ENCODE measurements at regions not wholly inside any gene's neighbourhood (a gene's known extent, or its start where the extent isn't known, plus 50 kb on each side); places are given as distances from the start of the nearest gene placed in this dataset.
"Not testable (repeated sequence)": the region's sequence is repeated elsewhere in the genome, so short reads cannot be mapped to it uniquely, and the experiment has no call there.

DNA sequence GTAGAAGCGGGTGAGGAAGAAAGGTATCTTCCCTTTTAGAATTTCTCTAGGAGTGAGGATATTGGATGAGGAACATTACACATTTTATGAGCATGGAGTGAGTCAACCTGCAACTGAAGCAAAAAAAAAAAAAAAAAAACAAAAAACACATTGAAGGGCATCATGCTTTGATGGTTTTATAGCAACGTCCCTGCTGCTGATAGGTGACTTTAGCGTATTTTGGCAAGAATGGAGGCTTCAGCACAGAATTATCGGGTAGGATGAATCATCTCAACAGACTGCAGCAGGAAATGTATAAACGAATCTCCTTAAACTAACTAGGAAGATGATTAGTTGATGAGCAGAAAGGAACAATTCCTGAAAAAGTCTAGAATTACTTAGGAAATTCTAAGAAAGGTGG is 1359.6 kb upstream of the ATXN8OS start:
- Mint-ChIP-seq H3K4me3 (no peak overlapping the region), H3K27me3 (no peaks in the 10 kb centered on the region), H3K4me1 (no peaks in the 10 kb centered on the region), H3K36me3 (no peaks in the 10 kb centered on the region), H3K27ac (no peak overlapping the region), H3K9me3 (peaks cover 2% of the 10 kb centered on the region)
- DNase-seq: no peak

- no peaks in the 10 kb centered on the region for H3K4me1 Mint-ChIP-seq
- no peaks in the 10 kb centered on the region for H3K27me3 Mint-ChIP-seq
- H3K27ac Mint-ChIP-seq: no peak overlapping the region
- peaks cover 2% of the 10 kb centered on the region for H3K9me3 Mint-ChIP-seq
- no peaks in the 10 kb centered on the region for H3K36me3 Mint-ChIP-seq
- H3K4me3 Mint-ChIP-seq: no peak overlapping the region
- DNase-seq: no peak
These were observed 1362.1 kb upstream of the ATXN8OS start for GRCh38 chr13:68745502-68745901.

- Mint-ChIP-seq H3K4me1 (no peaks in the 10 kb centered on the region), H3K27ac (no peak overlapping the region), H3K4me3 (no peak overlapping the region), H3K27me3 (no peaks in the 10 kb centered on the region), H3K36me3 (no peaks in the 10 kb centered on the region), H3K9me3 (no peaks in the 10 kb centered on the region)
- DNase-seq: no peak
These were observed 1370.7 kb upstream of the ATXN8OS start for GRCh38 chr13:68736961-68737360.

GRCh38 chr13:68727798-68728197 is 1379.8 kb upstream of the ATXN8OS start:
- no peak overlapping the region for H3K4me3 Mint-ChIP-seq
- no peak overlapping the region for H3K27ac Mint-ChIP-seq
- no peaks in the 10 kb centered on the region for H3K4me1 Mint-ChIP-seq
- no peak for DNase-seq
- H3K27me3 Mint-ChIP-seq: no peaks in the 10 kb centered on the region
- H3K9me3 Mint-ChIP-seq: peaks cover 3% of the 10 kb centered on the region
- no peaks in the 10 kb centered on the region for H3K36me3 Mint-ChIP-seq

- no peak overlapping the region for H3K27ac Mint-ChIP-seq
- no peak for DNase-seq
- no peaks in the 10 kb centered on the region for H3K27me3 Mint-ChIP-seq
- H3K36me3 Mint-ChIP-seq: no peaks in the 10 kb centered on the region
- H3K9me3 Mint-ChIP-seq: peaks cover 5% of the 10 kb centered on the region
- no peak overlapping the region for H3K4me3 Mint-ChIP-seq
- H3K4me1 Mint-ChIP-seq: no peaks in the 10 kb centered on the region
These were observed 1380.5 kb upstream of the ATXN8OS start for GRCh38 chr13:68727165-68727564.

DNA sequence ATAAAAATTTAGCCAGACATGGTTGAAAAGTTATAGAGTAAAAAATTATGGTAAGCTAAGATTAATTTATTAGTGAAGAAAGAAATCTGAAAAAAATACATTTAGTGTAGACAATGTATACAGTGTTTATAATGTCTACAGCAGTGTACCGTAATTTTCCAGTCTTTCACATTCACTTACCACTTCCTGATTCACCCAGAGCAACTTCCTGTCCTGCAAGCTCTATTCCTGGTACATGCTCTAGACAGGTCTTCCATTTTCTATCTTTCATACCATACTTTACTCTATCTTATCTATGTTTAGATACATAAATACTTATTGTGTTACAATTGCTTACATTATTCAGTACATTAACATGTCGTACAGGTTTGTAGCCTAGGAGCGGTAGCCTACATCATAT is 1387.8 kb upstream of the ATXN8OS start:
- Mint-ChIP-seq H3K27me3 (no peaks in the 10 kb centered on the region), H3K4me1 (no peaks in the 10 kb centered on the region), H3K36me3 (no peaks in the 10 kb centered on the region), H3K27ac (no peak overlapping the region), H3K9me3 (peaks cover 5% of the 10 kb centered on the region), H3K4me3 (no peak overlapping the region)
- DNase-seq: no peak

DNA sequence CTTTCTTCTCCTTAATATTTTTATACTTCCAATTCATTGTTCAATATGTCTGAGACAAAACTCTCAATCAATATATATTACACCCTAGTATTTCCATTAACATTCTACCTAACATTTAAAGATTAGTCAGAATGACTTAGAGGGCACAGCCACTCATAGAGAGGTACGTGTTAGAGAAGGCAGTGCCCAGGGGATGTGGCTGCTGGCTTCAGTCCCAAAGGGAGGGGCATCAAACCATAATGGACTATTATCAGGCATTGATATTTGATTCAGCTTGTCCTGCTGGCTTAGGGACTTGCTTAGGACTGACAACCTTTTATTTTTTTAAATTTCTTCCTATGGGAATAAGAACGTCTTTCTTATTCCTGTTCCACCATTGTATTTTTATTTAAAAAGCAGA is 1392.0 kb upstream of the ATXN8OS start:
- H3K4me1 Mint-ChIP-seq: no peaks in the 10 kb centered on the region
- H3K36me3 Mint-ChIP-seq: no peaks in the 10 kb centered on the region
- DNase-seq: no peak
- no peak overlapping the region for H3K4me3 Mint-ChIP-seq
- H3K9me3 Mint-ChIP-seq: peaks cover 5% of the 10 kb centered on the region
- H3K27ac Mint-ChIP-seq: no peak overlapping the region
- no peaks in the 10 kb centered on the region for H3K27me3 Mint-ChIP-seq

DNA sequence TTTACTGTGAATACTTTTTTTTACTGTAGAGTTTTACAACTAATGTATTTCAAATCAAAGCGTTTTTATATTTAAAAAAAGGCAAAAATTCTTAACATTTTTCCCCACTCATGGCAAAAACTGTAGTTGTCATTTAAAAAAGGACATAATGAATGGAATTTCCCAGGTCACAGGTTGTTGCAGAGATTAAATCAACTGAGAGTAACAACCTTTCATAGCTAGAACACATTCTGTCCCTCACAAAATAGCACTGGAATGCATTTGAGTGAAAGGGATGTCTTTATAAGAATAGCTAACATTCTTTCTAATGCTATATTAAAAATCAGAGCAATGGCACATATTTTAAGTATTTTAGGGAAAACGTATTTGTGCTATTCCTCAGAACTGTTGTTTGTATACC is 1393.3 kb upstream of the ATXN8OS start:
- H3K27me3 Mint-ChIP-seq: no peaks in the 10 kb centered on the region
- no peaks in the 10 kb centered on the region for H3K4me1 Mint-ChIP-seq
- no peak for DNase-seq
- H3K27ac Mint-ChIP-seq: no peak overlapping the region
- H3K36me3 Mint-ChIP-seq: no peaks in the 10 kb centered on the region
- no peak overlapping the region for H3K4me3 Mint-ChIP-seq
- H3K9me3 Mint-ChIP-seq: peaks cover 3% of the 10 kb centered on the region

- Mint-ChIP-seq H3K27me3 (no peaks in the 10 kb centered on the region), H3K9me3 (peaks cover 3% of the 10 kb centered on the region), H3K27ac (no peak overlapping the region), H3K4me1 (no peaks in the 10 kb centered on the region), H3K36me3 (no peaks in the 10 kb centered on the region), H3K4me3 (no peak overlapping the region)
- no peak for DNase-seq
These were observed 1394.2 kb upstream of the ATXN8OS start for GRCh38 chr13:68713394-68713793.

DNA sequence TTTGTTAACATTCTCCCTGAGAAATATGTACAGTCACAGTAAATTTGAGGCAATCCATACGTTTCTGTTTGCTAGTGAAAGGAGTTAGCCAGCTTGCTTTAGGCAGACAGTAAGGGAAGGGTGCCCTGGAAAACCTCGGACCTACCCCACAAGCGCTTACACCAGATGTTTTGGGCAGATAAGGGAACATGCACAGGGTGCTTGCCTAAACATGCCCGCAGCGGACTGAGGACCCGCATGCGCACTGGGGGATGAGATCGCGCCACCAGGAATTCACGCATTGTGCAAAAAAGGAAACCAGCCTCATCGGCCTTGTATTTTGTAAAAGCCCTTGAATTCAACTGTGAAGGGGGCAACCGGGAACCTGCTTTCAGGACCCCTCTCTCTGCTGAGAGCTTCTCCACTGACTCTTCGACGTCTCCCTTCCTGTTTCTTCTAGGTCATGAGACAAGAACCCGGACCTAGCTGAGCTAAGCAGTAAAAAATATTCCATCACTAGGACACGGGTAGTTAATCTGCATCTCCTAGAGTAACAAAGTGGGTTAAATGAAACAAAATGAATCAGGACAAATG is 1399.2 kb upstream of the ATXN8OS start:
- peaks cover 21% of the 10 kb centered on the region for H3K9me3 Mint-ChIP-seq
- no peak overlapping the region for H3K4me3 Mint-ChIP-seq
- no peaks in the 10 kb centered on the region for H3K27me3 Mint-ChIP-seq
- DNase-seq: no peak
- H3K36me3 Mint-ChIP-seq: no peaks in the 10 kb centered on the region
- H3K27ac Mint-ChIP-seq: no peak overlapping the region
- H3K4me1 Mint-ChIP-seq: no peaks in the 10 kb centered on the region

GRCh38 chr13:68706044-68706443 is 1401.6 kb upstream of the ATXN8OS start:
- peaks cover 18% of the 10 kb centered on the region for H3K9me3 Mint-ChIP-seq
- not testable (repeated sequence) for H3K36me3 Mint-ChIP-seq, H3K27ac Mint-ChIP-seq, H3K4me3 Mint-ChIP-seq, H3K27me3 Mint-ChIP-seq, H3K4me1 Mint-ChIP-seq, DNase-seq

DNA sequence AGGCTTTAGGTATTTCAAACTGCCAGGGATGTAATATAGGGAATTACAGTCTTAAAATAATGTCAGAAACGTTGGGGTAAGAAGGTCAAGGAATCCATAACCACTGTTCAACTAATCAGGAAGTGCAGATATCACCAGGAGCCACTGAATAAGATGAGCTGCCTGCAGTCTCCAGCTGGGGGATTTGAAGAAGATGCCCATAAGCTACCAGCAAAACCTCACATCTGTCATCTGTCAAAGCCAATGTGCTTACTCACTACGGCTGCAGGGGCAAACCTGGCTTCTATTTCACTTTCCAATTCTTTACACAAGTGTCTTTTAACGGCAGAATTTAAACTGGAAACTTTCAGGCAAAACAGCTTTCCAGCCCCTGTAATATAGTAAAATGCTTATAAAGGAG is 1410.1 kb upstream of the ATXN8OS start:
- peaks cover 5% of the 10 kb centered on the region for H3K9me3 Mint-ChIP-seq
- no peaks in the 10 kb centered on the region for H3K27me3 Mint-ChIP-seq
- H3K27ac Mint-ChIP-seq: no peak overlapping the region
- no peak for DNase-seq
- H3K4me1 Mint-ChIP-seq: no peaks in the 10 kb centered on the region
- H3K4me3 Mint-ChIP-seq: no peak overlapping the region
- H3K36me3 Mint-ChIP-seq: no peaks in the 10 kb centered on the region

- Mint-ChIP-seq H3K4me3 (no peak overlapping the region), H3K27ac (no peak overlapping the region), H3K4me1 (no peaks in the 10 kb centered on the region), H3K36me3 (no peaks in the 10 kb centered on the region), H3K9me3 (peaks cover 5% of the 10 kb centered on the region), H3K27me3 (no peaks in the 10 kb centered on the region)
- DNase-seq: no peak
These were observed 1410.7 kb upstream of the ATXN8OS start for GRCh38 chr13:68696907-68697306.

DNA sequence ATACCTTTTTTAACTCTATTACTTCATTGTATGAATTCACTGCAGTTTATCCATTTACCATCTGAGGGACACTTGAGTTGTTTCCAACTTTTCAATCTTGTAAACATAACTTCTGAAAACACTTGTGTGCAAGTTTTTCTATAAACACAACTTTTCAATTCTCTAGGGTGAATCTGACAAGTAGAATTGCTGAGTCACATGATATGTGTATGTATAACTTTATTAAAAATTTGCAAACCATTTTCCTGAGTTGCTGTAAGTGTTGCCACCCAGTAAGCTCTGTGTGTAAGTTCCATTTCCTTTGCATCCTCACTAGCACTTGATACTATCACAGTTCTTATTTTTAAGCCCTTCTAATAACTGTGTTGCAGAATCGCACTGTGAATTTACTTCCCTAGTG is 1415.6 kb upstream of the ATXN8OS start:
- no peak for DNase-seq
- Mint-ChIP-seq H3K4me1 (no peaks in the 10 kb centered on the region), H3K27me3 (no peaks in the 10 kb centered on the region), H3K9me3 (peaks cover 8% of the 10 kb centered on the region), H3K36me3 (no peaks in the 10 kb centered on the region), H3K27ac (no peak overlapping the region), H3K4me3 (no peak overlapping the region)

DNA sequence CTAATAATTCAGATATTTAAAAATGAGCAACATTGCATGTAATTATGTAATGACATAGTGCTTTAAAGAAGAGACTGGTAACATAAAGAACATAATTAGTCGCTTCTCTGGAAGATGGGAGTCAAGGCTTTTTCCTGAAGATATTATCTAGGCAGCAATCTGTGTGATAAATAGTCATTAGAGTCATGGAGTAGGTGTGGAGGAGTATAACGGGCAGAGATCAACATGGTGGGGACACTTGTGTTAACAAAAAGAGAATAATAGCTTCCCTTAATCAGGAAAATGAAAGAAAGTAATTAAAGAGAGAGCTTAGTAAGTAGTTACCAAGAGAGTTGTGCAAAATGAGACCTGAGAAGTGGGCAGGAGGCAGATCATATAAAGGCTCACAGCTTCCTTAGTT is 1417.1 kb upstream of the ATXN8OS start:
- Mint-ChIP-seq H3K27ac (no peak overlapping the region), H3K4me1 (no peaks in the 10 kb centered on the region), H3K9me3 (peaks cover 9% of the 10 kb centered on the region), H3K27me3 (no peaks in the 10 kb centered on the region), H3K36me3 (no peaks in the 10 kb centered on the region), H3K4me3 (no peak overlapping the region)
- no peak for DNase-seq

DNA sequence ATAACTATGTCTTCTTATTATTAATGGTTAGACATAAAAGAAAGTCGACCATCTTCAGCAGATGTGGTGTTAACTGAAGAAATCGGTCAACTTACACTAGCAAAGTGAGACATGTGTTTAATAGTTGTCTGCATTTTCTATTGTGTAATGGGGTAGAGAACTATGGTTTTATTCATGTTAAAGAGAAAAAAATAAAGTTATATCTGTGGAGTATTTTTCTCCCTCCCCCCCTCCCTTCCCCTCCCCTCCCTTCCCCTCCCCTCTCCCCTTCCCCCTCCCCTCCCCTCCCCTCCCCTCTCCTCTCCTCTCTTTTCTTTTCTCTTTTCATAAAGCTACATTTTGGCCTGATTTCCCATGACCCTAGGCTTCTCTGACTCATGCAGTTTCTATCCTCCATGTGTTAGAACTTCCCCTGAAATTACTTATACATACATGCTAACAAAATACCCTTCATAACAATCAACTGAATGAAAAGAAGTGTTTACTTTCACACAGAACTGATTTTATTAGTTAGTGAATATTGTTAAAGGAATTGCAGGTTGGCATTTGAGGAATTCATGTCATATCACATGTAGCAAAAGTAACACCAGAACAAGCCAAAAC is 1431.0 kb upstream of the ATXN8OS start:
- Mint-ChIP-seq H3K4me1 (no peaks in the 10 kb centered on the region), H3K9me3 (peaks cover 6% of the 10 kb centered on the region), H3K4me3 (no peak overlapping the region), H3K27me3 (no peaks in the 10 kb centered on the region), H3K27ac (no peak overlapping the region), H3K36me3 (no peaks in the 10 kb centered on the region)
- DNase-seq: no peak

Data from activated naive CD8-positive, alpha-beta T cell treated with anti-CD3 and anti-CD28 coated beads for 36 hours (primary cell).